HG03378 (cell line): ENCODE measurements at regions not wholly inside any gene's neighbourhood (a gene's known extent, or its start where the extent isn't known, plus 50 kb on each side); places are given as distances from the start of the nearest gene placed in this dataset.

ENCODE experiments used
- ATAC-seq: cut with Tn5 transposase; IDR thresholded peaks from one replicate; pipeline ENCODE4 v1.9.1; 2021; ENCODE audit warnings: mild to moderate bottlenecking, moderate library complexity; ENCODE audit not compliant: unreplicated experiment

- ATAC-seq, result no peak
Observed at GRCh38 chr4:111982089-111982488, 163.2 kb upstream of the FAM241A start.

- ATAC-seq, result no peak
Observed at GRCh38 chr4:111984169-111984819, 161.0 kb upstream of the FAM241A start.

DNA sequence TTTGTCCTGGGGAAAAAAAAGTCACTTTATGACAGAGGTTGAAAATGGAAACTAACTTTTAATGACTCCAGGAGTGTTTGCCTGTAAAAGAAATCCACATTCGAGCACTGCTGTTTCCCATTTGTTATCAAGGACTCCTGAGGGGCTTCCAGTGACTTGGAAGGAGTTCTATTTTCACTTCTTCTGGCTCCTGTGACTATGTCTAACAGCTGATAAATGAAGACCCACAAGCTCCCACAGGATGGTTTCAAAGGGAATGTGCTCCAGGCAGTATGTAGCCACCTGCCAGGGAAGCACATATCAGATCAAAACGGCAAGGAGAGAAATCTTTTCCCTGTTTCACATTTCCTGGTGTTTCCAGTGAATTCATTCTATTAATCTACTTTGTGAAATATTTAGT, 159.8 kb upstream of the FAM241A start:
- no peak for ATAC-seq

DNA sequence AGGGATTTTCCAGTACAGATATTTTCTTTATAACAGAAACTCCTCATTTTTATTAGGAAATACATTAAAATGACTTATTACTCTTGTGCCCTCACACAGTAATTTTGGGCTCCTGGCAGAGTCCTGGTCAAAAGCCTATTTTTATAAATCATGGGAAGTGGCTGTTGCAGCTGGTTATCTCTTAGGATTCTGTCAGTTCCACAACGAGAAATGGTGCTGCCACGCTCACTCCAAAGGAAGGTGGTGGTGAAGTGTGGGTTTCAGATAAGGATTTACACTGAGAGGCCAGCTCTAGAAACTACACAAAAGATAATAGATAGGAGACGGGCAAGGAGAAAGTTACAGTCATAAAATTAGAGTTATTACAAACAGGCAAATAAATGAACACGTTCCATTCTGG, 159.2 kb upstream of the FAM241A start:
- no peak for ATAC-seq

DNA sequence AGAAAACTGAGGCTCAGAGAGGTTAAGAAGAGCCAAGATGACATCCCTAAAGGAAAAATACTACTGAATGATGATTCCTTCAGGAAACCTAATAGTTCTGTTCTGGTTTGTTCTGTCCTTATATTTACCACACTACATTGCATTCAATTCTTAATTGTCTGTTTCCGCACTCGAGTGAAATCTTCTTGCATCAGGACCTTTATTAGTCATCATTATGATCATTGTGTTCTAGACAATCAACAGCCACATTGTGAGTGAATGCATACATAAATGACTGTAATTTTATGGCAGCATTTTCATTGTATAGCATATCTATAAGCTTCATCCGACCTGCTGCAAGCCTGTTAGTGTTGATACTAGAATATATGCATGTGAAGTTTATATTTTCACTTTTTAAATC, 156.7 kb upstream of the FAM241A start:
- no peak for ATAC-seq

DNA sequence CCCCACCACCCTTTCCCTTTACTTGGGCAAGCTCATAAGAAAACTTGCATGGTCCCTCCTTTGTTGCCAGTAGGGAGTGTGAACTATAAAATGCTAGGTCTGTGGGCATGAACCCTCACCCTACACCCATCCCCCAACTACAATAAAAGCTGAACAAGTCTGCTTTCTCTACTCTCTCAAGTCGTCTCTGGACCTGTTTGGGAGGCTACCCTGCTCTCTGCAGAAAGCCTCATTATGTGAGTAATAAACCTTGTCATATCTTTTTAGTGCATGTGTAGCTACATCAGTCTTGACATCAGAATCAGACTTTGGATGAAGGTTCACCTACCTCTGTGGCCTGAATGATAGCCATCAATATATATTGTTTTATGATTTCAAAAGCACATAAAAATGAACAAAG, 155.4 kb upstream of the FAM241A start:
- ATAC-seq, result no peak

- peak; percentile 95 for ATAC-seq
Observed at GRCh38 chr4:111991163-111991562, 154.1 kb upstream of the FAM241A start.

DNA sequence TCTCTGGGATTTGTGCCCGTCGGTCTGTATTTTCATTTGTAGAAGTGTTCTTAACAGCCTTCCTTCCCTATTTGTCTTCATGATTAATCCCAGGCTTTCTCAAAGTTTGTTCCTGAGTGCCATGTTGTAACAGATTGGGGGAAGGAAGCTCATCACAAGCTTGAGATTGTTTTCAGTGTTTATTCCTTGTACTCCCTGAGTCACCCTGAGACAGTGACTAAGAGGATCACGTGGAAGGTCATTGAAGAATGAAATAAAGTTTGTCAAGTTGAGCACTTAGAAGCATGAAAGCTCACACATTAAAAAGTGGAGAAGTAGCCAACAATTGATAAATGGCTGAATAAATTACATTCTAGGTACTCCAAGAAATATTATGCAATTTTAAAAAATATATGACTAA, 153.5 kb upstream of the FAM241A start:
- peak; percentile 32 for ATAC-seq

- no peak for ATAC-seq
Observed at GRCh38 chr4:111992351-111993168, 152.7 kb upstream of the FAM241A start.

- ATAC-seq, result no peak
Observed at GRCh38 chr4:111994392-111994791, 150.9 kb upstream of the FAM241A start.

DNA sequence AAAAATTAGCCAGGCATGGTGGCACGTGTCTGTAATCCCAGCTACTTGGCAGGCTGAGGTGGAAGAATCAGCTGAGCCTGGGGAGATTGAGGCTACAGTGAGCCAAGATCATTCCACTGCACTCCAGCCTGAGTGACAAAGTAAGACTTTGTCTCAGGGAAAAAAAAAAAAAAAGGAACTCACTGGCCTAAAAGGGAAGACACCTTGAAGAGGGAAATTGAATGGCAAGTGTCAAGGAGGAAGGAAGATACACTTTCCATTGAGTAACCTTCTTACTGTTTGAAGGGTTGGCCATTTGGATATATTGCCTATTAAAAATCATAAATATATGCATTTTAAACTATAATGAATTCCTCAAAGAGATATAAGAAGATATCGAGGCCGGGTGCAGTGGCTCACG, 147.5 kb upstream of the FAM241A start:
- ATAC-seq, result no peak

DNA sequence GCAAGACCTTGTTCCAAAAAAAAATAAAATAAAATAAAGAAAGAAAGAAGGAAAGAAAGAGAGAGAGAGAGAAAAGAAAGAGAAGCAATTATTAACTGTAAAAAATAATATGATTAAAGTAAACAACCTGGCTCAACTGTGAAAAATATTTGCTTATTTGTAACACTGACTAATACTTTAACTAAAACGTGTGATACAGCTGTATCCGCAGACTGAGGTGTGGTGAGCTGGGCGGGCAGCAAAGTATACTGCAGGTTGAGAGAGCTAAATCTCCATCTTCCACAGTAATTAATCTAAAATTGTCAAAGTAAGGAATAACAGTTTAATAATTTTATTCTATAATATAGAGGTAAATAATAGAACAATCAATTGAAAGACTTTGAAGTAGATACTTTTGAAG, 145.5 kb upstream of the FAM241A start:
- no peak for ATAC-seq

GRCh38 chr4:112001041-112001440, 144.2 kb upstream of the FAM241A start:
- ATAC-seq, result no peak

GRCh38 chr4:112002248-112002661, 143.0 kb upstream of the FAM241A start:
- no peak for ATAC-seq

DNA sequence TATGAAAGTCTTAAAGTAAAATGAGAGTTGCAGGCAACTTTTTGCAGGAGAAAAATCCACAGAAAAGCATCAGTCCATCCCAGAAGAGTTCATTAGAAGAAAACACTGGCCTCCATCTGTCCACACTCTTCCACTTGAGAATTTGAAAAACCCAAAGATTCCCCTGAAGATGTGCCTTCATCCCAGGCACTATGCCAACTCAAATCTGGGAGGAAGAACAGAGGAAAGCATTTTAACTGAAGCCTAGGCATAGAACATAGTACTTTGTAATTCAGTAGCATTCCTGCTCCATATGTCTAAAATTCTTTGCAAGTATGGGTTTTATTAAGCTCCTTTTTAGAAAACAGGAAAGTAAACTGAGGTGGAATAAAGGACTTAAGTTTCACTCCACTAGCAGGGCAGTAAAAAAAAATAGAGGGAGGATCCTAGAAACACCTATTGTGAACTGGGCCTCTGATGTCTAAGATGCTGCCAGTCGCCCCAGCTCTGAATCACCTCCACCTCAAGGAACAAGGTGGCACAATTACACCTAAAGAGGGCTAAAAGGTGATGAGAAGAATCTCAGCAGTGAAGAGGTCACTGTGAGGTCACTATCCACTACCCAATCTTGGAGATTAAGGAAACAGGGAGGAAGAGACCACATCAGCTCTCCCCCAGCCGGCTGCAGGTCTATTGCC, 141.9 kb upstream of the FAM241A start:
- no peak for ATAC-seq

DNA sequence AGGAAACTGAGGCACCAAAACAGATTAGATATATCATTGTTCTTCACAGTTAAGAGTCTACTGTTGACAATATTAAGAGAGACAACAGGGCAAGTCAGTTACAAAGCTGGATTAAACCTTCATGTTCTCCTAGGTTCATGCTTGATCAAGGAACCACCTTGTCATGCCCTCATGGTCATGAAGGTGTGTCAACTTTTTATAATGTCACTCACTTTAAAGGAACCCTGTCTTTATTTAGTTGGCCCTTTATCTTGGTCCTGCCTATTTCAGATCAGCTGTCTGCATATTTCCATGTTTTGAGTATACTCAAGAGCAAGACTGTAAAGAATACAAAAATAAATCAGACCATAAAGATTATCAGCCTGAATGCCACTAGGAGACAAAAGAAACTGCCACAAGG, 140.2 kb upstream of the FAM241A start:
- ATAC-seq, result no peak

DNA sequence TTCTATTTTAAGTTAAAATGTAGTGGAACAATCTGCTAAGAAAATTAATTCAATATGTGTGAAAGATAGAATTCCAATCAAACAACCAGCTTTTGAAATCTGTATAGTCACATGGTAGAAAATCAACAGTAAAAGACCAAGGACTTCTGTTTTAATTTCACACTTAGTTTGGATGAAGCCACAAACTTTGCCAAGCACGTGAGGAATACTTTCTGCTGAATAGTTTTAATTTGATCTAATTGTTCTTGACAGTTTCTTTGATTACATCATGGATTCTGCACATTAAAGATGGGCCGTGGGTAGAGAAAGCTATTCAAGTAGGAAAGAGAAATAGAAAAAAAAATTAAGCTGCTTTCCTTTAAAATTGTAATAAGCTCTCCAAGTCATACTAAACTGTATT, 137.9 kb upstream of the FAM241A start:
- ATAC-seq, result no peak

DNA sequence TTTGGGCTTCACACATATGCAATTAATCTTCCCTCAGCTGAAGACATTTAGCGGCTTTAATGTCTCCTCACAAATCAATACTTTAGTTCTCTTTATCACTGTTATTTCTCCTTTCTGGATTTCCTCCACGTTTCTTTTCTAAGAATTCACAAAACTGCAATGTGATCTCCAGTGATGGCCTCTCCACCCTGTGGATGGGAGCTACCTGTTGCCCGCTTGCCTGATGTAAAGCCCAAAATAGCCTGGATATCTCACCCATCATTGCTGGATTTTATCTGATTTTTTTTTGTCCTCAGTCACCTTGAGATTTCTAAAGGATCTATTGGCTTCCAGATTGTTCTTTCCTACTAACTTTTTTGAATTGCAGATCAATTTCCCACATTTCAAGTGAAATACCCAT, 129.3 kb upstream of the FAM241A start:
- no peak for ATAC-seq

GRCh38 chr4:112023402-112023950, 121.8 kb upstream of the FAM241A start:
- no peak for ATAC-seq

- no peak for ATAC-seq
Observed at GRCh38 chr4:112026058-112026457, 119.2 kb upstream of the FAM241A start.

DNA sequence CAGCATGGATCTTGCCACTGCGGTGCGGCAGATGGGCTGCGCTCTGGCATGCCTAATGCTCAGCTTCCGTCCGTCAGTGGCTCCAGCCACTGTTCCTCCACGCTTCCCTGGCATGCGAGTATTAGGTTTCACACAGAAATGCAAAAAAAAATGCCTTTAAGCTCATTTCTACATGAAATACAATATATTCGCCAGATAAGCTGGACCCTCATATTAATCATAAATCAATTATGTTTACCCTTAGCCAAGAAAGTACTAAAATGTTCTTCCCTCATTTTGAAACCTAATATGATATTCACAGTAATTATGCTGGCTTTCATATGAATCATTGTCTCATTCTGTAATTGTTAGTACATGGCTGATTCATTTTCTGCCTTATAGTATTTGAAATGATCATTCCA, 115.5 kb upstream of the FAM241A start:
- no peak for ATAC-seq
